IPS-18c (cell line): ENCODE measurements at regions not wholly inside any gene's neighbourhood (a gene's known extent, or its start where the extent isn't known, plus 50 kb on each side); places are given as distances from the start of the nearest gene placed in this dataset.
"Not testable (repeated sequence)": the region's sequence is repeated elsewhere in the genome, so short reads cannot be mapped to it uniquely, and the experiment has no call there.

Experiments used
- H3K4me3 ChIP-seq: 2 replicates; pipeline ENCODE4 v1.7.0; 2013; ENCODE audit warnings: low read depth, mild to moderate bottlenecking, low read length, moderate library complexity; ENCODE audit not compliant: insufficient read depth
- H3K9me3 ChIP-seq: one replicate; pipeline ENCODE4 v1.6.1; 2013; ENCODE audit warnings: mild to moderate bottlenecking, low read length, moderate library complexity; ENCODE audit not compliant: control insufficient read depth, insufficient read depth

- Histone ChIP-seq H3K4me3 (no peak overlapping the region), H3K9me3 (no peaks in the 10 kb centered on the region)
Observed at GRCh38 chr10:9051328-9051974, 997.0 kb downstream of the GATA3 start.

GRCh38 chr10:9052767-9053166 is 998.3 kb downstream of the GATA3 start:
- Histone ChIP-seq H3K4me3 (no peak overlapping the region), H3K9me3 (peaks cover 2% of the 10 kb centered on the region)

- Histone ChIP-seq H3K9me3 (peaks cover 2% of the 10 kb centered on the region), H3K4me3 (no peak overlapping the region)
Observed at GRCh38 chr10:9056521-9056920, 1002.0 kb downstream of the GATA3 start.

- H3K4me3 ChIP-seq: not testable (repeated sequence)
Observed at GRCh38 chr10:9057293-9057692, 1002.8 kb downstream of the GATA3 start.

GRCh38 chr10:9060314-9060713 is 1005.8 kb downstream of the GATA3 start:
- Histone ChIP-seq H3K9me3 (peaks cover 2% of the 10 kb centered on the region), H3K4me3 (no peak overlapping the region)

More at GRCh38 chr10:9057293-9057692, 1002.8 kb downstream of the GATA3 start:
- H3K9me3 ChIP-seq: not testable (repeated sequence)

- H3K4me3 ChIP-seq: no peak overlapping the region
- H3K9me3 ChIP-seq: peaks cover 2% of the 10 kb centered on the region
Observed at GRCh38 chr10:9061871-9062270, 1007.4 kb downstream of the GATA3 start.

GRCh38 chr10:9066152-9066551 is 1011.7 kb downstream of the GATA3 start:
- no peak overlapping the region for H3K4me3 ChIP-seq

GRCh38 chr10:9068003-9068402 is 1013.5 kb downstream of the GATA3 start:
- Histone ChIP-seq H3K9me3 (no peaks in the 10 kb centered on the region), H3K4me3 (no peak overlapping the region)

More at GRCh38 chr10:9066152-9066551, 1011.7 kb downstream of the GATA3 start:
- H3K9me3 ChIP-seq: no peaks in the 10 kb centered on the region

GRCh38 chr10:9069136-9069535 is 1014.6 kb downstream of the GATA3 start:
- no peaks in the 10 kb centered on the region for H3K9me3 ChIP-seq
- no peak overlapping the region for H3K4me3 ChIP-seq

- Histone ChIP-seq H3K9me3 (no peaks in the 10 kb centered on the region), H3K4me3 (no peak overlapping the region)
Observed at GRCh38 chr10:9075420-9075819, 1020.9 kb downstream of the GATA3 start.

- no peaks in the 10 kb centered on the region for H3K9me3 ChIP-seq
- no peak overlapping the region for H3K4me3 ChIP-seq
Observed at GRCh38 chr10:9076066-9076465, 1021.6 kb downstream of the GATA3 start.

GRCh38 chr10:9081253-9081652 is 1026.8 kb downstream of the GATA3 start:
- Histone ChIP-seq H3K4me3 (no peak overlapping the region), H3K9me3 (no peaks in the 10 kb centered on the region)

GRCh38 chr10:9081961-9082360 is 1027.5 kb downstream of the GATA3 start:
- no peaks in the 10 kb centered on the region for H3K9me3 ChIP-seq
- no peak overlapping the region for H3K4me3 ChIP-seq

- H3K9me3 ChIP-seq: no peaks in the 10 kb centered on the region
- H3K4me3 ChIP-seq: no peak overlapping the region
Observed at GRCh38 chr10:9091530-9092093, 1037.1 kb downstream of the GATA3 start.

GRCh38 chr10:9096288-9096687 is 1041.8 kb downstream of the GATA3 start:
- no peaks in the 10 kb centered on the region for H3K9me3 ChIP-seq
- no peak overlapping the region for H3K4me3 ChIP-seq

GRCh38 chr10:9097206-9097990 is 1042.9 kb downstream of the GATA3 start:
- no peaks in the 10 kb centered on the region for H3K9me3 ChIP-seq
- no peak overlapping the region for H3K4me3 ChIP-seq

- no peaks in the 10 kb centered on the region for H3K9me3 ChIP-seq
- no peak overlapping the region for H3K4me3 ChIP-seq
Observed at GRCh38 chr10:9097991-9098306, 1043.5 kb downstream of the GATA3 start.

GRCh38 chr10:9102026-9102425 is 1047.5 kb downstream of the GATA3 start:
- Histone ChIP-seq H3K9me3 (no peaks in the 10 kb centered on the region), H3K4me3 (no peak overlapping the region)
